A673 (cell line): ENCODE measurements at regions not wholly inside any gene's neighbourhood (a gene's known extent, or its start where the extent isn't known, plus 50 kb on each side); places are given as distances from the start of the nearest gene placed in this dataset.
"Not testable (repeated sequence)": the region's sequence is repeated elsewhere in the genome, so short reads cannot be mapped to it uniquely, and the experiment has no call there.

ENCODE experiments used
- BruUV-seq: library from RNA; stranded (reverse); fragments of 400-500 nt; replicated peaks from 2 replicates; lab custom pipeline; 2021; lab: Mats Ljungman, UMichigan
- CTCF ChIA-PET: fragments of 300-600 bp; sonication (Branson Sonifier 250); formaldehyde crosslinking; loops from one replicate; lab custom pipeline; 2022; ENCODE audit warnings: antibody characterized with exemption; lab: Charles Lee
- POLR2A ChIA-PET: fragments of 300-600 bp; sonication (Branson Sonifier 250); formaldehyde crosslinking; loops from one replicate; lab custom pipeline; 2022; ENCODE audit warnings: antibody characterized with exemption; ENCODE audit not compliant: low non-redundant PET; lab: Charles Lee
- DNase-seq: peaks from one replicate; pipeline ENCODE4 v3.0.0-alpha.2; 2015; ENCODE audit warnings: low spot score
- H3K27ac ChIP-seq: fragments of 200-600 bp; sonication (generic); 2 replicates; pipeline ENCODE4 v1.5.1; 2016; ENCODE audit warnings: mixed run types, low read depth, mild to moderate bottlenecking, mixed read lengths, antibody characterized with exemption, low read length; ENCODE audit not compliant: poor library complexity, severe bottlenecking
- H3K27me3 ChIP-seq: fragments of 200-600 bp; sonication (generic); replicated peaks from 2 replicates; pipeline ENCODE4 v1.6.1; 2017; ENCODE audit warnings: mixed run types, low read depth, mild to moderate bottlenecking, mixed read lengths, antibody characterized with exemption, low read length; ENCODE audit not compliant: insufficient read depth, poor library complexity
- H3K36me3 ChIP-seq: fragments of 200-600 bp; sonication (generic); 2 replicates; pipeline ENCODE4 v1.6.1; 2016; ENCODE audit warnings: mixed run types, mild to moderate bottlenecking, mixed read lengths, antibody characterized with exemption, low read length; ENCODE audit not compliant: insufficient read depth, poor library complexity, severe bottlenecking
- H3K4me1 ChIP-seq: fragments of 200-600 bp; sonication (generic); 2 replicates; pipeline ENCODE4 v1.6.1; 2017; ENCODE audit warnings: mixed run types, mild to moderate bottlenecking, mixed read lengths, antibody characterized with exemption, low read length; ENCODE audit not compliant: insufficient read depth, poor library complexity, severe bottlenecking
- H3K4me3 ChIP-seq: fragments of 200-600 bp; sonication (generic); 2 replicates; pipeline ENCODE4 v1.5.1; 2016; ENCODE audit warnings: low read depth, mixed run types, mild to moderate bottlenecking, mixed read lengths, low read length; ENCODE audit not compliant: poor library complexity, severe bottlenecking
- H3K9me3 ChIP-seq: fragments of 200-600 bp; sonication (generic); 2 replicates; pipeline ENCODE4 v1.6.1; 2016; ENCODE audit warnings: mixed run types, low read depth, mild to moderate bottlenecking, mixed read lengths, antibody characterized with exemption, low read length; ENCODE audit not compliant: poor library complexity, severe bottlenecking
- CTCF ChIP-seq: fragments of 300-800, 200-600 bp; sonication (generic); conservative IDR thresholded peaks from 2 replicates; pipeline ENCODE4 v1.5.1; 2017; ENCODE audit warnings: low read depth, mild to moderate bottlenecking, antibody characterized with exemption, low read length, moderate library complexity, mixed read lengths
- EZH2 ChIP-seq: fragments of 200-600 bp; sonication (generic); IDR thresholded peaks from 2 replicates; pipeline ENCODE4 v1.6.1; 2017; ENCODE audit warnings: borderline replicate concordance, low read depth, mild to moderate bottlenecking, mixed read lengths, antibody characterized with exemption, low read length; ENCODE audit not compliant: poor library complexity, severe bottlenecking
- intact Hi-C: fragments of 100-400 bp; cut with micrococcal nuclease; formaldehyde crosslinking; loops from one replicate; pipeline ENCODE4 v1.10.0; 2022; ENCODE audit not compliant: unreplicated experiment

- Histone ChIP-seq H3K36me3 (no peaks in the 10 kb centered on the region), H3K4me3 (no peak overlapping the region), H3K27me3 (no peaks in the 10 kb centered on the region), H3K4me1 (no peaks in the 10 kb centered on the region), H3K9me3 (no peaks in the 10 kb centered on the region), H3K27ac (no peak overlapping the region)
- DNase-seq, result peak; percentile 64
- POLR2A ChIA-PET, result no interaction called here
- intact Hi-C loops, result no loop called here
- TF ChIP-seq EZH2, result no peak
- no peak for TF ChIP-seq CTCF
- BruUV-seq, result no TSS peak
- CTCF ChIA-PET, result no interaction called here
Measured at GRCh38 chr10:109062371-109062770, 860.9 kb downstream of the XPNPEP1 start.

- CTCF ChIA-PET, result no interaction called here
- H3K9me3 ChIP-seq, result no peaks in the 10 kb centered on the region
- intact Hi-C loops, result no loop called here
- H3K36me3 ChIP-seq, result no peaks in the 10 kb centered on the region
- no peaks in the 10 kb centered on the region for H3K4me1 ChIP-seq
- no peak for TF ChIP-seq EZH2
- no TSS peak for BruUV-seq
- H3K4me3 ChIP-seq, result no peak overlapping the region
- no peak for DNase-seq
- no peaks in the 10 kb centered on the region for H3K27me3 ChIP-seq
- POLR2A ChIA-PET, result no interaction called here
- H3K27ac ChIP-seq, result no peak overlapping the region
Measured at GRCh38 chr10:109055243-109055642, 868.1 kb downstream of the XPNPEP1 start.

GRCh38 chr10:109047856-109048255 is 875.5 kb downstream of the XPNPEP1 start:
- POLR2A ChIA-PET, result no interaction called here
- Histone ChIP-seq H3K27ac (no peak overlapping the region), H3K4me3 (no peak overlapping the region), H3K27me3 (no peaks in the 10 kb centered on the region), H3K9me3 (no peaks in the 10 kb centered on the region), H3K4me1 (no peaks in the 10 kb centered on the region), H3K36me3 (no peaks in the 10 kb centered on the region)
- no peak for DNase-seq
- no TSS peak for BruUV-seq
- TF ChIP-seq EZH2 (no peak), CTCF (no peak)
- CTCF ChIA-PET, result no interaction called here
- intact Hi-C loops, result no loop called here

- H3K27me3 ChIP-seq, H3K27ac ChIP-seq, intact Hi-C loops, H3K9me3 ChIP-seq, DNase-seq, H3K36me3 ChIP-seq, POLR2A ChIA-PET, BruUV-seq, H3K4me3 ChIP-seq, CTCF ChIA-PET, H3K4me1 ChIP-seq: not testable (repeated sequence)
Measured at GRCh38 chr10:109046427-109046826, 876.9 kb downstream of the XPNPEP1 start.
